ENCODE measurements at regions not wholly inside any gene's neighbourhood (a gene's known extent, or its start where the extent isn't known, plus 50 kb on each side); places are given as distances from the start of the nearest gene placed in this dataset.

DNA sequence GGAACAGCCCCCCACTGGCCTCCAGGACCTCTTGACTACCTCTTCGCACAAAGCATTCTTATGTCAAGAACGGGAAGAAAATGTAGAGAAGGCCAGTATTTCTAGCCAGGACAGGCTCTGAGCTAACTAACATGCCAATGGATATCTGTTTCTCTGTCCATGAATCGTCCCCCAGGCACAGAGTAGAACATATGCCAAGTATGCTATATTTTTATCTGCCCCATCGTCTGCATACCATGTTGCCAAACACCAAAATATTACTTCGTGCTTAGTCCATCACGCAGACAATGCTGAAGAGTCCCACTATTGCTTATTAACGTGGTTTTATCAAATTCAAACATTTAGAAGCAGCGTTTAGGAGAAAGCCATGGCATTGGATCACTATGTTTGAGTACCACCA, 151.4 kb upstream of the CPSF6 start:
- H3K27me3 ChIP-seq (ENCODE audit: insufficient read depth, poor library complexity, severe bottlenecking), result no peaks in the 10 kb centered on the region
- no peak overlapping the region for H3K27ac ChIP-seq (ENCODE audit: poor library complexity, severe bottlenecking)
- no peaks in the 10 kb centered on the region for H3K36me3 ChIP-seq (ENCODE audit: low read depth)
- H3K9me3 ChIP-seq (ENCODE audit: severe bottlenecking), result peaks cover 2% of the 10 kb centered on the region
- H3K4me3 ChIP-seq (ENCODE audit: severe bottlenecking), result no peak overlapping the region
- no peak for DNase-seq (ENCODE audit: low spot score)
- ATAC-seq (ENCODE audit: low read depth), result no peak
- no peak for TF ChIP-seq CTCF (IDR thresholded peaks at IDR 0.05; ENCODE audit: poor library complexity, severe bottlenecking)
- no peaks in the 10 kb centered on the region for H3K4me1 ChIP-seq (ENCODE audit: insufficient read depth, poor library complexity, severe bottlenecking)

DNA sequence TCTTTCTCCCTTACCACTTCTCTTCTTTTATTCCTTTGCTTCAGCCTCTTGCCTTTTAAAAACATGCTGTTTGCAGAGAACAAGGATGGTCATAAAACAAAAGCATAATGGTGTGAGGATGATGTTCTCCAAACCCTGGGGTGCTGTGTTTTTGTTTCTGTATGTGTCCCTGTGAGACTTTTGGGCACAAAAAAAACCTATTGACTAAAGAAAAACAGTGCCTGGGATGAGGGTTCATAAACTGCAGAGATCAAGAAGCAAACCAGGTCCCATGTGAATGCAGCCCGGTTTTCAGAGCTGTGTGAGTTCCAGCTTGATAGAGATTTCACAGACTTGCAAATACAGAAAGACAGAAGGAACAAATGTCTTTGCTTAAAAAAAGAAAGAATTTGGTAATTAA, 148.6 kb upstream of the CPSF6 start:
- ATAC-seq (ENCODE audit: low read depth), result no peak
- TF ChIP-seq CTCF (IDR thresholded peaks at IDR 0.05; ENCODE audit: poor library complexity, severe bottlenecking), result no peak
- Histone ChIP-seq H3K9me3 (ENCODE audit: severe bottlenecking) (no peaks in the 10 kb centered on the region), H3K27ac (ENCODE audit: poor library complexity, severe bottlenecking) (no peak overlapping the region), H3K36me3 (ENCODE audit: low read depth) (no peaks in the 10 kb centered on the region), H3K4me1 (ENCODE audit: insufficient read depth, poor library complexity, severe bottlenecking) (no peaks in the 10 kb centered on the region), H3K27me3 (ENCODE audit: insufficient read depth, poor library complexity, severe bottlenecking) (no peaks in the 10 kb centered on the region), H3K4me3 (ENCODE audit: severe bottlenecking) (no peak overlapping the region)
- DNase-seq (ENCODE audit: low spot score), result no peak

DNA sequence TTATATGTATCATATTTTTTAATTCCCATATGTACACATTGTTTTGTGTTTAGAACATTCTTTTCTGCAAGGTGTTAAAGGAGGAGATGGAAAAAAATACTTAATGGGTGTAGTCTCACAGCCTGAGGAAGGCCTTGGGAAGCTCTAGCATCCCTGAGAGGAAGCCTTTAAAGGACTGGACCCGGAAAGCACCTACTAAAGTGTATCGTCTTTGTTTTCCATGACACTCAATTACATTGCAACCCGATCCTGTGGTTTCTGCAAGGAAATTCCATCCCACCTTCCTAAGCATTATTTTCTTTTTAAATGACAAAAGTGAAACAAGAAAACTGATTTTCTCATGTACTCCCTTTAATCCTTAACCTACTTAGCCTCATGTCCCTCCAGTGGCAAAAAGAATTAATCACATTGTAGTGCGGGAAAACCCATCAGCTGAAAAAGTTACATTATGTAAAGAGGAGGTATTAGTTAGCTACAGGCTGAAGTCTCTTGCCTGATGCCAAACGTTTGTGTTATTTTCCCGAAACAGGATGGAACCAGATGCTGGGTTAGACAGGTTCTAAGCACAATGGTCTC, 147.8 kb upstream of the CPSF6 start:
- H3K4me3 ChIP-seq (ENCODE audit: severe bottlenecking), result no peak overlapping the region
- no peak for TF ChIP-seq CTCF (IDR thresholded peaks at IDR 0.05; ENCODE audit: poor library complexity, severe bottlenecking)
- H3K27ac ChIP-seq (ENCODE audit: poor library complexity, severe bottlenecking), result no peak overlapping the region
- H3K9me3 ChIP-seq (ENCODE audit: severe bottlenecking), result no peaks in the 10 kb centered on the region
- no peaks in the 10 kb centered on the region for H3K27me3 ChIP-seq (ENCODE audit: insufficient read depth, poor library complexity, severe bottlenecking)
- DNase-seq (ENCODE audit: low spot score) (no peak), ATAC-seq (ENCODE audit: low read depth) (no peak)
- no peaks in the 10 kb centered on the region for H3K4me1 ChIP-seq (ENCODE audit: insufficient read depth, poor library complexity, severe bottlenecking)
- H3K36me3 ChIP-seq (ENCODE audit: low read depth), result no peaks in the 10 kb centered on the region

- H3K4me3 ChIP-seq (ENCODE audit: severe bottlenecking), result no peak overlapping the region
Observed at GRCh38 chr12:69092137-69092536, 147.2 kb upstream of the CPSF6 start.

More at GRCh38 chr12:69092137-69092536, 147.2 kb upstream of the CPSF6 start:
- H3K36me3 ChIP-seq (ENCODE audit: low read depth), result no peaks in the 10 kb centered on the region
- no peak overlapping the region for H3K27ac ChIP-seq (ENCODE audit: poor library complexity, severe bottlenecking)
- TF ChIP-seq CTCF (IDR thresholded peaks at IDR 0.05; ENCODE audit: poor library complexity, severe bottlenecking), result no peak
- H3K9me3 ChIP-seq (ENCODE audit: severe bottlenecking), result no peaks in the 10 kb centered on the region
- no peaks in the 10 kb centered on the region for H3K27me3 ChIP-seq (ENCODE audit: insufficient read depth, poor library complexity, severe bottlenecking)
- no peak for ATAC-seq (ENCODE audit: low read depth)
- no peaks in the 10 kb centered on the region for H3K4me1 ChIP-seq (ENCODE audit: insufficient read depth, poor library complexity, severe bottlenecking)
- DNase-seq (ENCODE audit: low spot score), result no peak

All from RWPE2 (cell line).